ENCODE measurements at regions not wholly inside any gene's neighbourhood (a gene's known extent, or its start where the extent isn't known, plus 50 kb on each side); places are given as distances from the start of the nearest gene placed in this dataset.

DNA sequence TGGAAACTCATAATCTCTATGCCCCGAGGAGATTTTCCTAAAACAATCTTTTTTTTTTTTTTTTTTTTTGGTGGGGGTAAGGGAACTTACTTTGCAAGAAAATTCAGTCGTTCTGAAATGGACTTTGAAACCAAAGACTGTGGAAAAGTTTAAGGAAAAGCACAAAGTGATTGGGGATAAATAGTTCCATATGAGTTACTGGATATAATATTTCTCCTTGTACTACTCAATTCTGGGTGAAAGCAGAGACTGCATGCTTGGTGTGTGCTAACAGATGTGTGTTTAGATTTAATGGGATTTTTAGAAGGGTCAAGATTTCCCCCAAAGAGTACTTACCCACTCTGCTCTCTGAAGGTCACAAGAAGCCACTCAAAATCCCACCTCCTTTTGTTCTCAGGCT lies 204.9 kb upstream of the USP24 start:
- TF ChIP-seq, protein P1, sequence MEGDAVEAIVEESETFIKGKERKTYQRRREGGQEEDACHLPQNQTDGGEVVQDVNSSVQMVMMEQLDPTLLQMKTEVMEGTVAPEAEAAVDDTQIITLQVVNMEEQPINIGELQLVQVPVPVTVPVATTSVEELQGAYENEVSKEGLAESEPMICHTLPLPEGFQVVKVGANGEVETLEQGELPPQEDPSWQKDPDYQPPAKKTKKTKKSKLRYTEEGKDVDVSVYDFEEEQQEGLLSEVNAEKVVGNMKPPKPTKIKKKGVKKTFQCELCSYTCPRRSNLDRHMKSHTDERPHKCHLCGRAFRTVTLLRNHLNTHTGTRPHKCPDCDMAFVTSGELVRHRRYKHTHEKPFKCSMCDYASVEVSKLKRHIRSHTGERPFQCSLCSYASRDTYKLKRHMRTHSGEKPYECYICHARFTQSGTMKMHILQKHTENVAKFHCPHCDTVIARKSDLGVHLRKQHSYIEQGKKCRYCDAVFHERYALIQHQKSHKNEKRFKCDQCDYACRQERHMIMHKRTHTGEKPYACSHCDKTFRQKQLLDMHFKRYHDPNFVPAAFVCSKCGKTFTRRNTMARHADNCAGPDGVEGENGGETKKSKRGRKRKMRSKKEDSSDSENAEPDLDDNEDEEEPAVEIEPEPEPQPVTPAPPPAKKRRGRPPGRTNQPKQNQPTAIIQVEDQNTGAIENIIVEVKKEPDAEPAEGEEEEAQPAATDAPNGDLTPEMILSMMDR (IDR thresholded peaks at IDR 0.05; ENCODE audit: control extremely low read depth, extremely low read depth, low read depth, missing control alignments): no peak
- no peak for DNase-seq (ENCODE audit: extremely low spot score)
- POLR2A ChIA-PET: no interaction called here

DNA sequence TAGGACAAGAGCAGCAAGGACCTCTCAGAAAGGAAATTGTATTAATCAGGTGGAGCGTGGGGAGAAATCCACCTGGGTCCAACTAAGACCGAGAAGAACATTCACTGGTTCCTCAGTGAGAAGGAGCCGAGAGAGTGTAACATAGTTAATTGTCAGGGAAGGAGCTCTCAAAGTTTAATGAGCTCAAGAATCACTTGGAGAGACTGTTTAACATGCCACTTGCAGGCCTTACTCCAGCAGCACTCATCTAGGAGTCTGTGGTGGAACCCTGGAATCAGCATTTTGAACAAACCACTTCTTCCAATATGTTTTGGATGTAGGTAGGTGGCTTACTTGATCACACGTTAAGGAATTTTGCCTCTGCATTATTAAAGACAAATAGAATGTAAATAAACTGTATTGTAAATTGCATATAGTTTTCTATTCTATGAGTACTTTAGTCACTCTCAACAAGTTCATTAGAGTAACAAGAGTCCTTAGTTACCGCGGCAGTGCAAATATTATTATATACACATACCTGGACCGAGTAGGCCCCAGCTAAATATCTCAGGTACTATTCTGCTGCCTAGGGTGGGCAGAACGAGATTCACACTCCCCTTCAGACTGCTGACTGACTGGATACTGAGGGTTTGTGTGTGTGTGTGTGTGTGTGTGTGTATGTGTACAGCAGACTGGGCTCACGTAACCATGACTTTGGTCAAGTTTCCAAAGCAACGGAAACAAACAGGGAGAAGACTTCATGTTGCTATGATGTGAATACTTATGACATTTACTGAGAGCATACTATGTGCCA lies 203.2 kb upstream of the USP24 start:
- DNase-seq (ENCODE audit: extremely low spot score): no peak
- ChIA-PET POLR2A (no interaction called here), CTCF (interaction anchor here (1.2 kb wide), 1 partner anchor 43 kb away, joined by 6 read pairs; no protein-coding TSS in a partner anchor)
- TF ChIP-seq, protein P1 (IDR thresholded peaks at IDR 0.05; ENCODE audit: control extremely low read depth, extremely low read depth, low read depth, missing control alignments): no peak

More for the DNA sequence above, 204.9 kb upstream of the USP24 start:
- CTCF ChIA-PET: no interaction called here

DNA sequence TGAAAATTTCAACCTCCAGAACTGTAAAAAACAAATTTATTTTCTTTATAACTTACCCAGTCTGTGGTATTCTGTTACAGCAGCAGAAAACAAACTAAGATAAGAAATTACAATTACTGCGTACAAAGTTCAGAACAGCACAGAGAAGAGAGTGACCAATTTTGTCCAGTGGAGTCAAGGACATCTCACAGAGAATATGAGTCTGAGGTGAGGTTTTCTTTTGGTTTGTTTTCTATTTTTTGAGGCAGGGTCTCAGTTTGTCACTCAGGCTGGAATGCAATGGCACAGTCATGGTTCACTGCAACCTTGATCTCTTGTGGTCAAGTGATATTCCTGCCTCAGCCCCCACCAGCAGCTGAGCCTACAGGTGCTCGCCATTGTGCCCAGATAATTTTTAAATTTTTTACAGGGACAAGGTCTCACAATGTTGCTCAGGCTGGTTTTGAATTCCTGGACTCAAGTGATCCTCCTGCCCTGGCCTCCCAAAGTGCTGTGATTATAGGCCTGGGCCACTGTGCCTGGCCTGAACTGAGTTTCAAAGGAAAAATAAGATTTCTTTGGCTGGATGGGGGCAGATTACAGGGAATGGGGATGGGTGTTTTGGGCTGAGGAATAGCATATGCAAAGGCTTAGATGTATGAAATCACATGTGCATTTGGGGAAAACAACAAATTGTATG lies 201.1 kb upstream of the USP24 start:
- ChIA-PET CTCF (no interaction called here), POLR2A (no interaction called here)
- TF ChIP-seq, protein P1 (IDR thresholded peaks at IDR 0.05; ENCODE audit: control extremely low read depth, extremely low read depth, low read depth, missing control alignments): no peak
- DNase-seq (ENCODE audit: extremely low spot score): no peak

DNA sequence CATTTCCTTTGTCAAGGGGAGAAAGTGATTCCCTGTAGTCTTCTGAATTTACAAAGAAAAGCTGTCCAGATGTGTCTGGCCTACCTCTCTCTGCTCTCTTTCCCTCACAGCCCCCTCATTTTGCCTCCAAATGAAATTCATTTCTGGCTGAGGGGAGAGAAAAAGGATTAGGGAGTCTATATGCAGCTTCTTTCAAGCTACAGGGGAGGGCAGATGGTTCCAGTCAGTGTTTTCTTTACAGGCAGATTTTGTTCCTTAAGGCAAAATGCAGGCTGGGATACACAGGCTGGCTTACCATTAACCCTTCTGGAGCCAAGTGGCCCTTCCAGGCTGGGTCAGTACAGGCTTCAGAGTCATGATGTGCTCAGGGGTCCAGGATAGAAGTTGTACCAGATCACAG lies 198.1 kb upstream of the USP24 start:
- TF ChIP-seq, protein P1 (IDR thresholded peaks at IDR 0.05; ENCODE audit: control extremely low read depth, extremely low read depth, low read depth, missing control alignments): no peak
- ChIA-PET POLR2A (no interaction called here), CTCF (no interaction called here)
- DNase-seq (ENCODE audit: extremely low spot score): no peak

DNA sequence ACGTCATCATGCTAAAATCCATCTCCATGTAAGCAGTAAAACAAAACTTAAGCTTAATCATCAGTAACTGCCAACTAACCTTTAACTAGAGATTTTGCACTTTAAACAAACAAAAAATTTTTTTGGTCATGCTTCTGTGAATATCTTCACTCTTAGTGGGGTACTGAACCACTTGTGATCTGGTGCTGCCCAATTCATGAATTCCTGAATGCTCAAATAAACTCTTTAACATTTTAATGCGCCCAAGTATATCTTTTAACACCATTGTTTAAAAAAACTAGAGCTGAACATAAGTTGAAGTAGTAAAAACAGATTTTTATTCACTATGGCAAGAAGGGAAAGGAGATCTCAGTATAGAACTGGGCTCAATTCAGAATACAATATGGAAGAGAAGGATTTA lies 196.9 kb upstream of the USP24 start:
- DNase-seq (ENCODE audit: extremely low spot score): no peak
- TF ChIP-seq, protein P1 (IDR thresholded peaks at IDR 0.05; ENCODE audit: control extremely low read depth, extremely low read depth, low read depth, missing control alignments): no peak
- ChIA-PET POLR2A (no interaction called here), CTCF (interaction anchor here (0.8 to 2.6 kb wide), 2 partner anchors 13 to 36 kb away, joined by 3 to 7 read pairs; no protein-coding TSS in a partner anchor)

DNA sequence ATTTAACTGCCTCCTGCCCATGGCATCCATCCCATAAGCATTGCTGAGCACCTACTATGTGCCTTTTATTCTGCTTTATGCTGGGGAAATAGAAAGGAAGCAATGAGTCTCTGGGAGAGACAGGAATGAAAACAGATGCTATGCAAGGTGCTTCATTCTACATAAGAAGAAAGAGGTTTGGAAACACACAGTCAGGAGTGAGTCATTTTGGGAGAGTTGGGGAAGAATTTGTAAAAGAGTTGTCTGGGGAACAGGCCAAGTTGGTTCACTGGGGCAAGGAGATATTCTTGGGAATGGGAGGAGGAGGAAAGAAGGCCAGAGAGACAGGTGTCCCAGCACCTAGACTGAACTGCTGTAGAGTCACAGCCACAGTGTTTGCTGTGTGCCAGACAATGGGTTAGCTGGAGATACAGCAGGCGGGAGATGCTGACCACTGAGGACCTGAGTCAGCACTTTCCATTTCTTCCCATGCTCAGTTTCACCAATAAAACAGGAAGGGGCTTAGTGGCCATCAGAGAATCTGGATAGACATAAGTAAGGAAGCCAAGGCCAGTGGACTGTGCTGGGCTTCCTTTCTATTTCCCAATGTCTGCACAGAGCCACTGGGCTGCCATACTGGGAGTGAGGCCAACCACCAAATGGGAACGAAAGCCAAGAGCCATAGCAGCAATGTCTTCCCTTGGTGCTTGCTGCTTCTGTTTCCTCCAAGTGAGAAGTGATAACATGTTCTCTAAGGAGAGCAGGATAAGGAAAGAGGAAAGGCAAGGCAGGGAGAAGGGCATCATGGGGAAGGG lies 187.7 kb upstream of the USP24 start:
- ChIA-PET POLR2A (no interaction called here), CTCF (interaction anchor here (2.0 kb wide), 1 partner anchor 27 kb away, joined by 6 read pairs; no protein-coding TSS in a partner anchor)
- TF ChIP-seq, protein P1 (IDR thresholded peaks at IDR 0.05; ENCODE audit: control extremely low read depth, extremely low read depth, low read depth, missing control alignments): no peak
- no peak for DNase-seq (ENCODE audit: extremely low spot score)

Measured in GM10248 (cell line).